NB4 (cell line): ENCODE measurements at regions not wholly inside any gene's neighbourhood (a gene's known extent, or its start where the extent isn't known, plus 50 kb on each side); places are given as distances from the start of the nearest gene placed in this dataset.

Experiments used
- POLR2A ChIP-seq: IDR thresholded peaks from 2 replicates; pipeline ENCODE4 v1.6.1; 2011; ENCODE audit warnings: mild to moderate bottlenecking; ENCODE audit not compliant: insufficient read length; ENCODE audit errors: extremely low read depth
- TF ChIP-seq, protein P1 (sequence below): IDR thresholded peaks from one replicate; pipeline ENCODE4 v1.5.1; 2012; ENCODE audit warnings: low read depth, low read length
- TF ChIP-seq, protein P2 (sequence below): IDR thresholded peaks from 2 replicates; pipeline ENCODE4 v1.6.1; 2011; ENCODE audit warnings: low read depth, low read length

DNA sequence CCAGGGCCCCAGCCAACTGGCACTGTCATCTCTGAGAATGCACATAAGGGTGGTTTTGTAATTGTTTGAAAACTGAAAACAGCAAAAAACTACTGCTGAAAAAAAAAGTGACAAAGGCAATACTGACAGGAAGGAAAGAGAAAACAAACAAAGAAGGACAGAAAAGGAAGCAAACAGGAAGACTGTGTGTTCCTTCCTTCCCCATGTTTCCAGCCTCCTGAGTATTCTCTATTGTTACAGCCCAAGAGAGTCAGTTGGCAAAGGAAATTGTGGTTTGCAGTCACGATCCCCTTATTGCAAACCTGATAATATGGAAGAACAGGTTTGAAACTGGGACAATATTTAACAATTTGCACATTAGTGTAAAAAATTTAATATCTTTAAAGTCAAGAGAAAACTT lies 1177.6 kb downstream of the PLA2G4A start:
- TF ChIP-seq, protein P1, sequence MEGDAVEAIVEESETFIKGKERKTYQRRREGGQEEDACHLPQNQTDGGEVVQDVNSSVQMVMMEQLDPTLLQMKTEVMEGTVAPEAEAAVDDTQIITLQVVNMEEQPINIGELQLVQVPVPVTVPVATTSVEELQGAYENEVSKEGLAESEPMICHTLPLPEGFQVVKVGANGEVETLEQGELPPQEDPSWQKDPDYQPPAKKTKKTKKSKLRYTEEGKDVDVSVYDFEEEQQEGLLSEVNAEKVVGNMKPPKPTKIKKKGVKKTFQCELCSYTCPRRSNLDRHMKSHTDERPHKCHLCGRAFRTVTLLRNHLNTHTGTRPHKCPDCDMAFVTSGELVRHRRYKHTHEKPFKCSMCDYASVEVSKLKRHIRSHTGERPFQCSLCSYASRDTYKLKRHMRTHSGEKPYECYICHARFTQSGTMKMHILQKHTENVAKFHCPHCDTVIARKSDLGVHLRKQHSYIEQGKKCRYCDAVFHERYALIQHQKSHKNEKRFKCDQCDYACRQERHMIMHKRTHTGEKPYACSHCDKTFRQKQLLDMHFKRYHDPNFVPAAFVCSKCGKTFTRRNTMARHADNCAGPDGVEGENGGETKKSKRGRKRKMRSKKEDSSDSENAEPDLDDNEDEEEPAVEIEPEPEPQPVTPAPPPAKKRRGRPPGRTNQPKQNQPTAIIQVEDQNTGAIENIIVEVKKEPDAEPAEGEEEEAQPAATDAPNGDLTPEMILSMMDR = no peak
- no peak for TF ChIP-seq POLR2A
- TF ChIP-seq, protein P2, sequence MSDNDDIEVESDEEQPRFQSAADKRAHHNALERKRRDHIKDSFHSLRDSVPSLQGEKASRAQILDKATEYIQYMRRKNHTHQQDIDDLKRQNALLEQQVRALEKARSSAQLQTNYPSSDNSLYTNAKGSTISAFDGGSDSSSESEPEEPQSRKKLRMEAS = no peak
